Nucleus accumbens (tissue), 56 donors: ENCODE measurements at regions not wholly inside any gene's neighbourhood (a gene's known extent, or its start where the extent isn't known, plus 50 kb on each side); places are given as distances from the start of the nearest gene placed in this dataset.

Experiments used
- DNase-seq, 56 donors: peaks; one replicate each; lab custom pipeline; 2025; lab: John Stamatoyannopoulos, UW

GRCh38 chr21:14736672-14737071 lies 190.6 kb upstream of the SAMSN1 start:
- DNase-seq = no peak

- no peak for DNase-seq
Measured at GRCh38 chr21:14736162-14736561, 190.0 kb upstream of the SAMSN1 start.

GRCh38 chr21:14734833-14735232 lies 188.7 kb upstream of the SAMSN1 start:
- DNase-seq = no peak

GRCh38 chr21:14734191-14734590 lies 188.1 kb upstream of the SAMSN1 start:
- DNase-seq = no peak

- DNase-seq = no peak
Measured at GRCh38 chr21:14725219-14725618, 179.1 kb upstream of the SAMSN1 start.

GRCh38 chr21:14722841-14723483 lies 176.8 kb upstream of the SAMSN1 start:
- DNase-seq = no peak

GRCh38 chr21:14720237-14720636 lies 174.1 kb upstream of the SAMSN1 start:
- no peak for DNase-seq

- DNase-seq = no peak
Measured at GRCh38 chr21:14718951-14719350, 172.8 kb upstream of the SAMSN1 start.

GRCh38 chr21:14716761-14717396 lies 170.8 kb upstream of the SAMSN1 start:
- no peak for DNase-seq

- no peak for DNase-seq
Measured at GRCh38 chr21:14713109-14713508, 167.0 kb upstream of the SAMSN1 start.

- DNase-seq = no peak
Measured at GRCh38 chr21:14712121-14712715, 166.1 kb upstream of the SAMSN1 start.

GRCh38 chr21:14711287-14711686 lies 165.2 kb upstream of the SAMSN1 start:
- no peak for DNase-seq

- DNase-seq = no peak
Measured at GRCh38 chr21:14707511-14708020, 161.5 kb upstream of the SAMSN1 start.

- DNase-seq = no peak
Measured at GRCh38 chr21:14706712-14707510, 160.8 kb upstream of the SAMSN1 start.

- DNase-seq = no peak
Measured at GRCh38 chr21:14699433-14700407, 153.6 kb upstream of the SAMSN1 start.

GRCh38 chr21:14697769-14698168 lies 151.7 kb upstream of the SAMSN1 start:
- no peak for DNase-seq

GRCh38 chr21:14694817-14695216 lies 148.7 kb upstream of the SAMSN1 start:
- DNase-seq = no peak

- no peak for DNase-seq
Measured at GRCh38 chr21:14693997-14694396, 147.9 kb upstream of the SAMSN1 start.

GRCh38 chr21:14691914-14692313 lies 145.8 kb upstream of the SAMSN1 start:
- no peak for DNase-seq

- no peak for DNase-seq
Measured at GRCh38 chr21:14690886-14691285, 144.8 kb upstream of the SAMSN1 start.
